Trophoblast cell (in vitro differentiated cells and primary cell): ENCODE measurements at regions not wholly inside any gene's neighbourhood (a gene's known extent, or its start where the extent isn't known, plus 50 kb on each side); places are given as distances from the start of the nearest gene placed in this dataset.

ENCODE experiments used
- DNase-seq, 2 donors: peaks; one replicate each; pipeline ENCODE4 v3.0.0-alpha.2; 2016
- H2AFZ ChIP-seq: 2 replicates; pipeline ENCODE4 v1.6.1; 2013; ENCODE audit warnings: low read length, moderate library complexity, mild to moderate bottlenecking; ENCODE audit not compliant: insufficient read depth, poor library complexity
- H2AK5ac ChIP-seq: 2 replicates; pipeline ENCODE4 v1.6.1; 2013; ENCODE audit warnings: mild to moderate bottlenecking, low read length
- H2BK120ac ChIP-seq: 2 replicates; pipeline ENCODE4 v1.6.1; 2013; ENCODE audit warnings: low read length, mild to moderate bottlenecking, moderate library complexity; ENCODE audit not compliant: insufficient read depth, poor library complexity
- H2BK12ac ChIP-seq: 2 replicates; pipeline ENCODE4 v1.6.1; 2013; ENCODE audit warnings: mild to moderate bottlenecking, low read length, moderate library complexity
- H2BK5ac ChIP-seq: 2 replicates; pipeline ENCODE4 v1.6.1; 2013; ENCODE audit warnings: low read length, low read depth, moderate library complexity, mild to moderate bottlenecking; ENCODE audit not compliant: poor library complexity
- H3K14ac ChIP-seq: 2 replicates; pipeline ENCODE4 v1.6.1; 2013; ENCODE audit warnings: mild to moderate bottlenecking, low read length
- H3K18ac ChIP-seq: 2 replicates; pipeline ENCODE4 v1.6.1; 2013; ENCODE audit warnings: mild to moderate bottlenecking, low read length
- H3K23ac ChIP-seq: 2 replicates; pipeline ENCODE4 v1.6.1; 2013; ENCODE audit warnings: low read length
- H3K27ac ChIP-seq: 2 replicates; pipeline ENCODE4 v1.5.1; 2013; ENCODE audit warnings: low read depth, mild to moderate bottlenecking, inconsistent platforms, low read length, moderate library complexity
- H3K27me3 ChIP-seq: 2 replicates; pipeline ENCODE4 v1.6.1; 2013; ENCODE audit warnings: inconsistent platforms, mild to moderate bottlenecking, low read length, moderate library complexity; ENCODE audit not compliant: insufficient read depth
- H3K36me3 ChIP-seq, 2 experiments: 1 replicate in 1 of 2; 2 replicates in 1 of 2; pipeline ENCODE4 v1.6.1; 2013; ENCODE audit warnings: low read length in 2 of 2, mild to moderate bottlenecking in 2 of 2, moderate library complexity in 1 of 2; ENCODE audit not compliant: insufficient read depth in 2 of 2, control insufficient read depth in 1 of 2
- H3K4ac ChIP-seq: 2 replicates; pipeline ENCODE4 v1.6.1; 2013; ENCODE audit warnings: low read depth, mild to moderate bottlenecking, low read length, moderate library complexity
- H3K4me1 ChIP-seq, 2 experiments: 1 replicate in 1 of 2; 2 replicates in 1 of 2; pipeline ENCODE4 v1.6.1; 2013; ENCODE audit warnings: low read length in 2 of 2, mild to moderate bottlenecking in 2 of 2, moderate library complexity in 1 of 2; ENCODE audit not compliant: insufficient read depth in 2 of 2, control insufficient read depth in 1 of 2
- H3K4me2 ChIP-seq: 2 replicates; pipeline ENCODE4 v1.6.1; 2013; ENCODE audit warnings: inconsistent platforms, mild to moderate bottlenecking, low read length, moderate library complexity
- H3K4me3 ChIP-seq: 2 replicates; pipeline ENCODE4 v1.5.1; 2013; ENCODE audit warnings: mild to moderate bottlenecking, low read depth, low read length, inconsistent platforms
- H3K79me1 ChIP-seq: one replicate; pipeline ENCODE4 v1.6.1; 2013; ENCODE audit warnings: low read length
- H3K79me2 ChIP-seq: 2 replicates; pipeline ENCODE4 v1.6.1; 2013; ENCODE audit warnings: low read length, mild to moderate bottlenecking; ENCODE audit not compliant: control insufficient read depth, insufficient read depth, poor library complexity
- H3K9ac ChIP-seq: 2 replicates; pipeline ENCODE4 v1.6.1; 2013; ENCODE audit warnings: mild to moderate bottlenecking, low read length
- H3K9me3 ChIP-seq: 2 replicates; pipeline ENCODE4 v1.6.1; 2013; ENCODE audit warnings: low read depth, mild to moderate bottlenecking, control low read depth, inconsistent platforms, low read length; ENCODE audit not compliant: insufficient read depth
- H4K12ac ChIP-seq: 2 replicates; pipeline ENCODE4 v1.6.1; 2013; ENCODE audit warnings: low read depth, mild to moderate bottlenecking, low read length, moderate library complexity
- H4K8ac ChIP-seq: 2 replicates; pipeline ENCODE4 v1.6.1; 2013; ENCODE audit warnings: low read depth, mild to moderate bottlenecking, low read length, moderate library complexity
- H4K91ac ChIP-seq: one replicate; pipeline ENCODE4 v1.6.1; 2013; ENCODE audit warnings: low read depth, mild to moderate bottlenecking, low read length, moderate library complexity
- WGBS: extraction: QIAGEN DNeasy Blood & Tissue Kit; methylation state at CpG from one replicate; pipeline ENCODE4 v1.1.7; 2013; ENCODE audit warnings: missing lambda C conversion rate; ENCODE audit not compliant: insufficient read length, insufficient coverage; ENCODE audit errors: extremely low coverage; 5-methylcytosine and 5-hydroxymethylcytosine counted together

- no peak overlapping the region for H2AFZ ChIP-seq
- no peak overlapping the region for H3K18ac ChIP-seq
- H3K14ac ChIP-seq, result no peak overlapping the region
- peaks cover 2% of the 10 kb centered on the region for H3K79me1 ChIP-seq
- H3K4me1 ChIP-seq, result peaks cover 0 to 1% of the 10 kb centered on the region in 2 experiments
- H3K9me3 ChIP-seq, result no peaks in the 10 kb centered on the region
- H3K4me3 ChIP-seq, result no peak overlapping the region
- H2AK5ac ChIP-seq, result no peak overlapping the region
- H3K4me2 ChIP-seq, result no peak overlapping the region
- H2BK12ac ChIP-seq, result no peak overlapping the region
- H4K12ac ChIP-seq, result no peak overlapping the region
- H2BK5ac ChIP-seq, result no peak overlapping the region
- no peaks in the 10 kb centered on the region for H3K79me2 ChIP-seq
- H3K27ac ChIP-seq, result no peak overlapping the region
- H3K23ac ChIP-seq, result no peak overlapping the region
- DNase-seq, result no peak
- H3K9ac ChIP-seq, result no peak overlapping the region
- H4K91ac ChIP-seq, result no peak overlapping the region
- no peaks in the 10 kb centered on the region for H3K36me3 ChIP-seq
- no peak overlapping the region for H3K4ac ChIP-seq
- no peaks in the 10 kb centered on the region for H3K27me3 ChIP-seq
- no peak overlapping the region for H2BK120ac ChIP-seq
- no peak overlapping the region for H4K8ac ChIP-seq
Observed at GRCh38 chr4:114271031-114271430, 291.6 kb upstream of the ARSJ start.

GRCh38 chr4:114272226-114272625 lies 292.8 kb upstream of the ARSJ start:
- Histone ChIP-seq H2BK12ac (no peak overlapping the region), H3K4me3 (no peak overlapping the region), H3K4me2 (no peak overlapping the region), H3K79me1 (peaks cover 2% of the 10 kb centered on the region), H3K27me3 (no peaks in the 10 kb centered on the region), H3K14ac (no peak overlapping the region), H3K36me3 (no peaks in the 10 kb centered on the region), H2BK120ac (no peak overlapping the region), H3K4ac (no peak overlapping the region), H3K27ac (no peak overlapping the region), H3K23ac (no peak overlapping the region), H3K4me1 (peaks cover 0 to 1% of the 10 kb centered on the region in 2 experiments), H4K91ac (no peak overlapping the region), H3K9me3 (no peaks in the 10 kb centered on the region), H2AFZ (no peak overlapping the region), H3K79me2 (no peaks in the 10 kb centered on the region), H3K9ac (no peak overlapping the region), H3K18ac (no peak overlapping the region), H4K12ac (no peak overlapping the region), H4K8ac (no peak overlapping the region), H2AK5ac (no peak overlapping the region), H2BK5ac (no peak overlapping the region)
- DNase-seq, result peak in 1 of 2 donors; percentile 16

GRCh38 chr4:114273238-114273637 lies 293.8 kb upstream of the ARSJ start:
- Histone ChIP-seq H3K79me1 (peaks cover 2% of the 10 kb centered on the region), H3K4me2 (no peak overlapping the region), H3K36me3 (no peaks in the 10 kb centered on the region), H2AFZ (no peak overlapping the region), H4K8ac (no peak overlapping the region), H3K4me3 (no peak overlapping the region), H3K9me3 (no peaks in the 10 kb centered on the region), H3K79me2 (no peaks in the 10 kb centered on the region), H3K9ac (no peak overlapping the region), H2AK5ac (no peak overlapping the region), H3K23ac (no peak overlapping the region), H3K27me3 (no peaks in the 10 kb centered on the region), H2BK120ac (no peak overlapping the region), H3K14ac (no peak overlapping the region), H3K4me1 (peaks cover 0 to 1% of the 10 kb centered on the region in 2 experiments), H4K91ac (no peak overlapping the region), H2BK12ac (no peak overlapping the region), H3K18ac (no peak overlapping the region), H2BK5ac (no peak overlapping the region), H3K27ac (no peak overlapping the region), H3K4ac (no peak overlapping the region), H4K12ac (no peak overlapping the region)
- DNase-seq, result no peak
- no CpG with 5 or more reads among the region's 1 CpG for WGBS

DNA sequence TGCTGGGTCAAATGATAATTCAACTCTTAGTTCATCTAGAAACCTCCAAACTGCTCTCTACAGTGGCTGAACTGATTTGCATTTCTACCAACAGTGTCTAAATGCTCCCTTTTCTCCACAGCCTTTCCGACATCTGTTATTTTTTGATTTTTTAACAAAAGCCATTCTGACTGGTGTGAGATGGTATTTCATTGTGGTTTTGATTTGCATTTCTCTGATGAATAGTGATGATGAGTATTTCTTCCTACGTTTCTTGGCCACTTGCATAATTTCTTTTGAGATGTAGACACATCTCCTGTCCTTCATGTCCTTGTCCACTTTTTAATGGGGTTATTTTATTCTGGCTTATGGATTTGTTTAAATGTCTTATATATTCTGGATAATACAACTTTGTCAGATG lies 298.2 kb upstream of the ARSJ start:
- Histone ChIP-seq H4K12ac (no peak overlapping the region), H3K9ac (no peak overlapping the region), H2BK5ac (no peak overlapping the region), H3K27me3 (no peaks in the 10 kb centered on the region), H3K4ac (no peak overlapping the region), H3K4me1 (peaks cover 0 to 1% of the 10 kb centered on the region in 2 experiments), H3K4me3 (no peak overlapping the region), H4K91ac (no peak overlapping the region), H3K9me3 (no peaks in the 10 kb centered on the region), H3K79me2 (no peaks in the 10 kb centered on the region), H3K27ac (no peak overlapping the region), H4K8ac (no peak overlapping the region), H2BK120ac (no peak overlapping the region), H2BK12ac (no peak overlapping the region), H2AFZ (no peak overlapping the region), H3K4me2 (no peak overlapping the region), H3K79me1 (peaks cover 2% of the 10 kb centered on the region), H3K36me3 (no peaks in the 10 kb centered on the region), H2AK5ac (no peak overlapping the region), H3K18ac (no peak overlapping the region), H3K23ac (no peak overlapping the region), H3K14ac (no peak overlapping the region)
- no CpG with 5 or more reads among the region's 2 CpGs for WGBS
- no peak for DNase-seq

- Histone ChIP-seq H3K27me3 (no peaks in the 10 kb centered on the region), H3K27ac (no peak overlapping the region), H4K8ac (no peak overlapping the region), H3K9ac (no peak overlapping the region), H2AFZ (no peak overlapping the region), H3K23ac (no peak overlapping the region), H3K14ac (no peak overlapping the region), H2BK5ac (no peak overlapping the region), H3K9me3 (no peaks in the 10 kb centered on the region), H3K79me2 (no peaks in the 10 kb centered on the region), H3K18ac (no peak overlapping the region), H4K91ac (no peak overlapping the region), H3K79me1 (no peaks in the 10 kb centered on the region), H3K4me2 (no peak overlapping the region), H2BK120ac (no peak overlapping the region), H3K4me3 (no peak overlapping the region), H2AK5ac (no peak overlapping the region), H4K12ac (no peak overlapping the region), H2BK12ac (no peak overlapping the region), H3K4ac (no peak overlapping the region), H3K4me1 (no peaks in the 10 kb centered on the region), H3K36me3 (no peaks in the 10 kb centered on the region)
- DNase-seq, result no peak
- WGBS, result no CpG with 5 or more reads among the region's 2 CpGs
Observed at GRCh38 chr4:114279066-114279465, 299.6 kb upstream of the ARSJ start.
